Progenitor cell of endocrine pancreas (in vitro differentiated cells): ENCODE measurements at regions not wholly inside any gene's neighbourhood (a gene's known extent, or its start where the extent isn't known, plus 50 kb on each side); places are given as distances from the start of the nearest gene placed in this dataset.

Experiments used
- DNase-seq: peaks from one replicate; pipeline ENCODE4 v3.0.0; 2021; ENCODE audit warnings: low spot score; ENCODE audit not compliant: unreplicated experiment
- H3K27ac Mint-ChIP-seq: 2 replicates; pipeline ENCODE4 v1.8.0; 2021; ENCODE audit warnings: mild to moderate bottlenecking, moderate library complexity, mixed read lengths
- H3K27me3 Mint-ChIP-seq: 2 replicates; pipeline ENCODE4 v1.8.0; 2021; ENCODE audit warnings: mixed read lengths
- H3K36me3 Mint-ChIP-seq: 2 replicates; pipeline ENCODE4 v1.8.0; 2022; ENCODE audit warnings: mixed read lengths; ENCODE audit not compliant: insufficient read depth
- H3K4me1 Mint-ChIP-seq: 2 replicates; pipeline ENCODE4 v1.8.0; 2021; ENCODE audit warnings: low read depth, mixed read lengths
- H3K4me3 Mint-ChIP-seq: 2 replicates; pipeline ENCODE4 v1.8.0; 2021; ENCODE audit warnings: low read depth, mild to moderate bottlenecking, moderate library complexity, mixed read lengths
- H3K9me3 Mint-ChIP-seq: 2 replicates; pipeline ENCODE4 v1.8.0; 2021; ENCODE audit warnings: low read depth, mixed read lengths
- TF ChIP-seq, protein P1 (sequence below): fragments of 200-600 bp; sonication (generic); IDR thresholded peaks from one replicate; pipeline ENCODE4 v1.5.0; 2021; ENCODE audit warnings: antibody characterized with exemption, mild to moderate bottlenecking; ENCODE audit not compliant: unreplicated experiment

DNA sequence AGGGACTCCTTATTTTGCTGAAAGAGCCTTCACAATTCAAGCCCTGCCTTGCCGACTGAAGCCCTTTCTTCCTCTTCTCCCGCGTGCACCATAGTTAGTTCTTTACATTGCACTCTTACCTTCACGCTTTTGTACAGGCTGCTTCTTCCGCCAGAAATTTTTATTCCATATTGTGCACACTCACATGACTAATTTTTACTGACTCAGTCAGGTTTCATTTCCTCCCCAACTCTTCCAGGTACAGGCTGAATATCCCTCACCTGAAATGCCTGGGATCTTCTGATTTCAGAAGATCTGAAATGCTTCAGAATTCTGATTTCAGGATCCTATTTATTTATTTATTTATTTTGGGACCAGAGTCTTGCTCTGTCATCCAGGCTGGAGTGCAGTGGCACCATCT, 172.8 kb downstream of the ZNF281 start:
- H3K4me1 Mint-ChIP-seq, result peaks cover 2% of the 10 kb centered on the region
- H3K9me3 Mint-ChIP-seq, result no peaks in the 10 kb centered on the region
- DNase-seq, result no peak
- no peaks in the 10 kb centered on the region for H3K36me3 Mint-ChIP-seq
- H3K4me3 Mint-ChIP-seq, result no peak overlapping the region
- H3K27ac Mint-ChIP-seq, result no peak overlapping the region
- peaks cover 18% of the 10 kb centered on the region for H3K27me3 Mint-ChIP-seq
- TF ChIP-seq, protein P1, sequence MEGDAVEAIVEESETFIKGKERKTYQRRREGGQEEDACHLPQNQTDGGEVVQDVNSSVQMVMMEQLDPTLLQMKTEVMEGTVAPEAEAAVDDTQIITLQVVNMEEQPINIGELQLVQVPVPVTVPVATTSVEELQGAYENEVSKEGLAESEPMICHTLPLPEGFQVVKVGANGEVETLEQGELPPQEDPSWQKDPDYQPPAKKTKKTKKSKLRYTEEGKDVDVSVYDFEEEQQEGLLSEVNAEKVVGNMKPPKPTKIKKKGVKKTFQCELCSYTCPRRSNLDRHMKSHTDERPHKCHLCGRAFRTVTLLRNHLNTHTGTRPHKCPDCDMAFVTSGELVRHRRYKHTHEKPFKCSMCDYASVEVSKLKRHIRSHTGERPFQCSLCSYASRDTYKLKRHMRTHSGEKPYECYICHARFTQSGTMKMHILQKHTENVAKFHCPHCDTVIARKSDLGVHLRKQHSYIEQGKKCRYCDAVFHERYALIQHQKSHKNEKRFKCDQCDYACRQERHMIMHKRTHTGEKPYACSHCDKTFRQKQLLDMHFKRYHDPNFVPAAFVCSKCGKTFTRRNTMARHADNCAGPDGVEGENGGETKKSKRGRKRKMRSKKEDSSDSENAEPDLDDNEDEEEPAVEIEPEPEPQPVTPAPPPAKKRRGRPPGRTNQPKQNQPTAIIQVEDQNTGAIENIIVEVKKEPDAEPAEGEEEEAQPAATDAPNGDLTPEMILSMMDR, result no peak

DNA sequence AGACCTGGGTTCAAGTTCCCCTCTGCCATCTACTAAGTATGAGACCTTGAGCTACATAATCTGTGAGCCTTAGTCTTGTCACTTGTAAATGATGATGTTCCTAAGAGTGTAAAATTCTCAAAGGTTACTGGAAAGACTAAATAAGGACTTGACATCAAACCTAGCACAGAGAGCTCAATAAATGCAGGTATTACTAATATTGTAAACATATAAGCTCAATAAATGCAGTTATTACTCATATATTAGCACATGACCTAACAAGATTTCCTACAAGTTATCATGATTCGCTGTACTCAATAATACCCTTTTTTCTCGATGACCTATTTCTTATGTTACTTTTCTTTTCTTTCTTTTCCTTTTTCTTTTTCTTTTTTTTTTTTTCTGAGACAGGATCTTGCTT, 174.9 kb downstream of the ZNF281 start:
- H3K27ac Mint-ChIP-seq, result no peak overlapping the region
- no peaks in the 10 kb centered on the region for H3K36me3 Mint-ChIP-seq
- no peaks in the 10 kb centered on the region for H3K9me3 Mint-ChIP-seq
- no peak overlapping the region for H3K4me3 Mint-ChIP-seq
- no peaks in the 10 kb centered on the region for H3K4me1 Mint-ChIP-seq
- peaks cover 18% of the 10 kb centered on the region for H3K27me3 Mint-ChIP-seq
- DNase-seq, result no peak
- TF ChIP-seq, protein P1, result no peak

DNA sequence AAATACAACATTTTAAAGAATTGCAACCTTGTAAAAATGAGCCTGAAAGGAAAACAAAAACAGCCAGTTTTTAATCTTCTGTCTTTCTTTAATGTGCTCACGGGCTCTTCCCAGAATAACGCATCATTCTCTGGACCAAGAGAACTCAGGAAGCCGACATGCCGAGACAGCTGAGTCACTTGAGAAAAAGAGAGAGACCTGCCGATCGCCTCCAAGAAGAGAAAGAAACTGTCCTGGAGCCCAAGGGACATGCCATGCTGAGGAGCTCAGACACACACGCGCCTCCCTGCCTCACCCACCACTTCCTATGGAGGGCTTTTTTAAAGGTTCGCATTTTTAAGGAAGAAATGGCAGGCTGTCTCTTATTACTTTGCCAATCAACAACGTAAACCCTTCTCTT, 176.4 kb downstream of the ZNF281 start:
- Mint-ChIP-seq H3K27ac (no peak overlapping the region), H3K4me3 (no peak overlapping the region), H3K27me3 (peaks cover 25% of the 10 kb centered on the region), H3K9me3 (no peaks in the 10 kb centered on the region), H3K4me1 (no peaks in the 10 kb centered on the region), H3K36me3 (no peaks in the 10 kb centered on the region)
- TF ChIP-seq, protein P1, result no peak
- no peak for DNase-seq

DNA sequence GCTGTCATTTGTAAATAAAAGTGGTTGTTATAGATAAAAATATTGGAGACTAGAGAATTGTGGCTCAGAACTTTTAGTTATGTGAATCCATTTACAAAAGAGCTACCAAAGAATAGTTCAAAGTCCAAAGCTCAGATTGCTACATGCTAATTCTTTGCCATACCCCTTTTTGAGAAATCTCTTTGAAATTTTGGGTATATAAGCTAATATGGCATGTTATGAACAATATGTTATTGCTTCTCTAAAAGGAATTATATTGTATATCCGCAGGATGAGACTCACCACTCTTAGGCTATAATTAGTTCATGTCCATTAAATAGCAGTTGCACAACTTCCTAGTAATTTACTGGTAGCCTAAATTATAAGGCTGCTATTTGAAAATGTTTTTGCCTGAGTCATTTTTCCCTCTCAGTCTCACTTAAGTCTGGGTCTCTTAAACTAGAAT, 178.0 kb downstream of the ZNF281 start:
- DNase-seq, result no peak
- Mint-ChIP-seq H3K36me3 (no peaks in the 10 kb centered on the region), H3K9me3 (no peaks in the 10 kb centered on the region), H3K27me3 (peaks cover 33% of the 10 kb centered on the region), H3K4me1 (no peaks in the 10 kb centered on the region), H3K4me3 (no peak overlapping the region), H3K27ac (no peak overlapping the region)
- TF ChIP-seq, protein P1, result no peak

DNA sequence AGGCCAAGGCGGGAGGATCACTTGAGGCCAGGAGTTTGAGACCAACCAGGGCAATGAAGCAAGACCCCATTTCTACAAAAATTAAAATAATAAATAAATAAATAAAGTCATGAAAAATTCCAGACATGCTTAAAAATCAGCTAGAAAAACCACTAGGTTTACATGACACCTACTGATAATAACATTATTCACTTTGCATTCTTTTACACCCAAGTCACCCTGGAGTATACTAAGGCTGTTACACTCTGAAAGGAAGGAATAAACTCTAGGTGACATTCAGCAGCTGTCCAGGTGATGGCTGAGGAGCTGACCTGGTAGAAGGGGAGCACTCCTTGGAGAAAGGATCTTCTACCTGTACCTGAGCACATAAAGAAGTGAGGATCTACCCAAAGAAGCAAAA, 179.2 kb downstream of the ZNF281 start:
- Mint-ChIP-seq H3K27me3 (peaks cover 41% of the 10 kb centered on the region), H3K36me3 (no peaks in the 10 kb centered on the region), H3K4me3 (no peak overlapping the region), H3K4me1 (no peaks in the 10 kb centered on the region), H3K27ac (no peak overlapping the region), H3K9me3 (no peaks in the 10 kb centered on the region)
- DNase-seq, result no peak
- TF ChIP-seq, protein P1, result no peak

DNA sequence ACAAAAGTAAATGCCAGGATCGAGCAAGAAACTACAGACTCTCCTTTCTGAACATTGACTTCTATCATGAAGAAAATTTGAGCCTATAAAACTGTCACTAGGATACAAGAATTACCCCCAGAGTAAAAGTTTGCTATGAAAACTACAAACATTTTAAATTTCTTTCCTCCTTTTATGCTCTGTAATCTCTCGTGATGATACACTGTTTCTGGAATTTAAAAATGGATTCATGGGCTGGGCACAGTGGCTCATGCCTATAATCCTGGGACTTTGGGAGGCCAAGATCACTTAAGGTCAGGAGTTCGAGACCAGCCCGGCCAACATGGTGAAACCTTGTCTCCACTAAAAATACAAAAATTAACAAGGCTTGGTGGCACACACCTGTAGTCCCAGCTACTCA, 181.3 kb downstream of the ZNF281 start:
- peaks cover 36% of the 10 kb centered on the region for H3K27me3 Mint-ChIP-seq
- no peak for DNase-seq
- TF ChIP-seq, protein P1, result no peak
- no peak overlapping the region for H3K4me3 Mint-ChIP-seq
- H3K9me3 Mint-ChIP-seq, result no peaks in the 10 kb centered on the region
- H3K27ac Mint-ChIP-seq, result no peak overlapping the region
- no peaks in the 10 kb centered on the region for H3K4me1 Mint-ChIP-seq
- H3K36me3 Mint-ChIP-seq, result no peaks in the 10 kb centered on the region
